NCI-H1694 treated with DMSO at 0.1 percent for 48 hours (cell line): ENCODE measurements at regions not wholly inside any gene's neighbourhood (a gene's known extent, or its start where the extent isn't known, plus 50 kb on each side); places are given as distances from the start of the nearest gene placed in this dataset.
A peak's percentile ranks its signal among the peaks of the same experiment; 100 is the strongest.
"Not testable (repeated sequence)": the region's sequence is repeated elsewhere in the genome, so short reads cannot be mapped to it uniquely, and the experiment has no call there.

ENCODE experiments used
- DNase-seq: peaks from one replicate; lab custom pipeline; 2025; lab: John Stamatoyannopoulos, UW

DNA sequence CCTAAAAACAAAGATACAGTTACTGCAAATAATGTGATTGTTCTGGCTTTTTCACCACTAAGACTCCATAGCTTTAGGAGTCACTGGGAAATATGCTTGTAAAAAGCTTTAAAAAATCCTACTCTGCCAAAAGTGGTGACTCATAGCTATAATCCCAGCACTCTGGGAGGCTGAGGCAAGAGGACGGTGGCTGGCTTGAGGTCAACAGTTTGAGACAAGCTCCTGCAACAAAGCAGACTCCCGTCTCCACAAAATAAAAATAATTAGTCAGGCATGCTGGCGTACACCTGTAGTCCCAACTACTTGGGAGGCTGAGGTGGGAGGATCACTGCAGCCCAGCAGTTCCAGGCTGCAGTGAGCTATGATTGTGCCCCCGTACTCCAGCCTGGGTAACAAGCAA lies 406.4 kb downstream of the HTR1A start:
- DNase-seq = no peak

GRCh38 chr5:63554191-63554590 lies 408.1 kb downstream of the HTR1A start:
- no peak for DNase-seq

GRCh38 chr5:63553073-63553472 lies 409.2 kb downstream of the HTR1A start:
- DNase-seq = no peak

GRCh38 chr5:63535840-63536602 lies 426.2 kb downstream of the HTR1A start:
- DNase-seq = no peak

DNA sequence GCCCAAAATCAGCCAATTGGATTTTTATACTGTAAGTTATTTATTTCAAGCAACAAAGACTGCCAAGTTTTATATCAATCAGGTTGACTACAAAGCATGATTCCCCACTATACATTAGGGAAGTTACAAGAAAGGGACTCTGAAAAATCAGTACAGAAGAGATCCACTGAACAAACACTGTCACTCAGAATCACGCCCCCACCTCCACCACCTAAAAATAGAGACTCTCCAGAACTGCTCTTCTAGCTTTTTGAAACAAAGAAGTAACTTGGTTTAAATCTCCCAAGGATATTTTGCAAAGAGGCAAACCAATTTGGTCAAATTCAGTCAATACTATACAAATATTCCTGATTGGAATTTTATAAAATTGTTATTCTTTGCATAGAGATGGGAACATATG lies 438.0 kb downstream of the HTR1A start:
- no peak for DNase-seq

- DNase-seq = no peak
Measured at GRCh38 chr5:63516006-63516405, 446.2 kb downstream of the HTR1A start.

GRCh38 chr5:63500242-63500641 lies 462.0 kb downstream of the HTR1A start:
- DNase-seq = no peak

DNA sequence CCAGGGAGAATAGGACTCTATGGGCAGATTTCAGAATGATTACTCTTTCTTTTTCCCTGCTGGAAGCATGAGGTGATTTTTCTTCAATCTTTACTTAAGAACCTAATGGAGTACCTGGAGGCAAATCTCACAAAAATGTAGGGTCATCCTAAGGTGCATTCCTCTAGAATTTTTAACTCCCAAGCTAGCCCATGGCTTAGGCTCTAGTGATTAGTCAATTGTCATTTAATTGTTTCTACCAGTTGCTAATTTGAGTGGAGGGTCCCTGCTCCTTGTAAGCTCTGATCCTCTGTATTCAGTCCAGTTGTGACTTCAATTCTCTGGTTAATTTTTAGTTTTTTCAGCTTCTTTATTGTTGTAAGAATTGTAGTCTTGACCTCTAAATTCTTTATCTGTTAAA lies 467.0 kb downstream of the HTR1A start:
- DNase-seq = no peak

GRCh38 chr5:63483338-63483737 lies 478.9 kb downstream of the HTR1A start:
- no peak for DNase-seq

DNA sequence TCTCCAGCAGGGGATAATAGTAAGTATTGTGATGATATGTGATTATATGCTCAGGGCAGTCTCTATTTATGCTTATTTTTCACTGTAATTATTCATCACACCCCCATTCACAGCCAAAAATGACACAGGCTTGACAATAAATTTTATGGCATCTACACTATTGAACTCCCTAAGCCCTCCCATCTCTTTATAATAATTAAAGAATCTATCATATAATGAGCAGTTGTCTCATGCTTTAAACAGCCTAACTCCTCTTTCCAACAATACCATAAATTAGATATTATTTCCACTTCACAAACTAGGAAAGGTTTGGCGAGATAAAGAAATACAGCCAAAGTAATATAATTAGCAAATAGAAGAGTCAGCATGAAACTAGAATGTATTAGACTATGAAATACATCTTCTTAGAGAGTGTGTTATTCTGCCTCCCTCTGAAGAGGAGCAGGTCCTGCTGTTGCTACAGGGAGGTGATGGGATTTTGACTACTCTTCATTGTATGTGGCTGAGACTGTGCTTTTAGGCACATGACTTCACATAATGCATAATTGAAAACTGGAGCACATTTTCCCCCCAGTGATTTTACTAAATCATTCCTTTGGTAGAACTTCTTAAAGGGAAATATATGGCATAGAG lies 488.8 kb downstream of the HTR1A start:
- DNase-seq = no peak

DNA sequence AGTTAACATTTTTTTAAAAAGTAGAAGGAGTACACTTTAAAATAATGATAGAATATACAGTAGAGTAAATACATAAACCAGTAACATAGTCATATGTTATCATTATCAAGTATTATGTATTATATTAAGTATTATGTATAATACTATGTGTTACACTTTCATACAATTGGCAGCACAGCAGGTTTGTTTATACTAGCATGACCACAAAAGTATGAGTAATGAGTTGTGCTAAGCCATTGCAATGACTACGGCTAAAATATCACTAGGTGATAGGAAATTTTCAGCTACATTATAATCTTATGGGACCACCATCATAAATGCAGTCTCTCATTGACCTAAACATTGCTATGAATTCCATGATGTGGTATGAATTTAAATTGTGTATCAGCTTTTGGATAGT lies 506.0 kb downstream of the HTR1A start:
- no peak for DNase-seq

DNA sequence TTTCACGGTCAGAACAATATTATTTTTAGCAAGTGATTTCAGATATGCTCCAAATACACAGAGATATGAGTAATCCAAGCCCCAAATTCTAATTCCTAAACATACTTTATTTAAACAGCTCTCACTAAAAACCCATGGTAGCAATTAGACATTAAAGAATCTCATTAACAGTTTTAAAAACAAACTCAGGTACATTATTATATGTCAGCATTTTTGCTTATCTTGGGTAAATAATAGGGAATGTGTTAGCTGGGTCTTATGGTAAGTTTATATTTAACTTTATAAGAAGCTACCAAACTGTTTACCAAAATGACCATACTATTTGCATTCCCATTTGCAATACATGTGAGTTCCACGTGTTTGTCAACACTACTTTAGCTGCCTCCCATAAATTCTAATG lies 511.1 kb downstream of the HTR1A start:
- DNase-seq = no peak

- no peak for DNase-seq
Measured at GRCh38 chr5:63439537-63439936, 522.7 kb downstream of the HTR1A start.

DNA sequence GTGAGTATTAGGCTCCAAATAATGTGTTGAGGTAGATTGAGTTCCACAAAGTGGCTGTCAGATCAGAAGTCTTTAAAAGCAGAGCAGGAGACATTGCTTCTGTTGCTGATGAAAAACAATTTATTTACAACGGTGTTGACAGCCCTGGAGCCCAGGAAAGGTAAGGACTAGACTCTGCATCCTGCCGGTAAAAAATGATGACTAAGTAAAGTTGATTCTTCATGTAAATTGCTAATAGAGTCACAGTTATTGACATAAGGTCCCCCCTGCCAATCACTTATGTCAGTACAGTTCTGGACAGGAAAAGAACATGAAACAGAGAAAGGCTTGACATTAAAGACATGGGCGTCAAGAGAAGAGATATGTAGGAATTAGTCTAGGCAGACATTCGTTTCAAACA lies 552.5 kb downstream of the HTR1A start:
- DNase-seq = no peak

GRCh38 chr5:63408984-63409383 lies 553.3 kb downstream of the HTR1A start:
- DNase-seq = no peak

DNA sequence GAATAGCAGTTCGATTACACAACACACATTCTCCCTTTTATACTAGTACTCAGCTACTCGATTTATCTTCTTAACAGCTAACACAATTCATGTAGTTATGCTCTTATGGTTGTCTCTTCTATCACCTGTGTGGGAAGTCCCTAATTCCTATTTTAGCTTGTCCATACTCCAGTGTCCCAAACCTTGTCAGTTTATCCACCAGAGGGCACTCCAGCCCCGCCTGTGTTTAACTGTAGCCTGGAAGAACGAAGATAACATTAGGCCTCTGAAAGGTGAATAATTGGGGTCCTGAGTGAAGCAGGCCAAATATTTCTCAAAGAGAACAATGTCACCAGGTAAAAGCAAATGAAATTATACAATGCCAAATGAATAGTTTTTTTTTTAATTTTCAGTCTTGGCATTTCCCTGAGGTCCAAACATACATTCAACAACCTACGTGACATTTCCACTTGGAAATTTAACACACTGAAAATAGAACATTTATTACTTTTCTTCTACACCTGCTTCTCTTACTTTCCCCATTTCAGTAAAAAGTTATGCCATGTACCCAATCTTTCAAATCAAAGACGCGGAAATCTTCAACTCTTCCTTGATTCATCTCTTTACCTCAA lies 560.7 kb downstream of the HTR1A start:
- DNase-seq = peak; percentile 49

DNA sequence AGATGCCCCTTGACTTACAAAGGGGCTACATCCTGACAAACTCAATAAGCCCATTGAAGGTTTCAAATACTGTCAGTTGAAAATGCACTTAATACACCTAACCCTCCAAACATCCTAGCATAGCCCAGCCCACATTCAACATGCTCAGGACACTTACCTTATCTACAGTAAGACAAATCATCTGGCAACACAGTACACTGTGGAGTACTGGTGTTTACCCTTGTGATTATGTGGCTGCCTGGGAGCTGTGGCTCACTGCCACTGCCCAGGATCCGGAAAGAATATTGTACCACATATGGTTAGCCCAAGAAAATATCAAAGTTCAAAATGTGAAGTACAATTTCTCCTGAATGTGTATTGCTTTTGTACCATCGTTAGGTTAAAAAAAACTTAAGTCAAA lies 562.2 kb downstream of the HTR1A start:
- no peak for DNase-seq

- no peak for DNase-seq
Measured at GRCh38 chr5:63398346-63398745, 563.9 kb downstream of the HTR1A start.

DNA sequence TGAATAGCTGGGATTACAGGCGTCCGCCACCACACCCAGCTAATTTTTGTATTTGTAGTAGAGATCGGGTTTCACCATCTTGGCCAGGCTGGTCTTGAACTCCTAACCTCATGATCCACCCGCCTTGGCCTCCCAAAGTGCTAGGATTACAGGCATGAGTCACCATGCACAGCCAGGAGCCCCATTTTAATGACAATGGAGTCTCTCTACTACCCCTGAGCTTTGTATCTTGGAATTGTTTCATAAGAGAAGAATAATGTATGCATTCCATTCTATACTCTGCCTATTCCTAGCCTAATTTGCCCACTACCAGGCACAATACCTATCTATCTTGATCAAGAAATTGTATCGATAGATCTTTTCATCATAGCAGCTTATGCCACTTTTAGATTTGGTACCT lies 574.1 kb downstream of the HTR1A start:
- DNase-seq = not testable (repeated sequence)

GRCh38 chr5:63375851-63376250 lies 586.4 kb downstream of the HTR1A start:
- no peak for DNase-seq

GRCh38 chr5:63374085-63374484 lies 588.2 kb downstream of the HTR1A start:
- no peak for DNase-seq

GRCh38 chr5:63351164-63351563 lies 611.1 kb downstream of the HTR1A start:
- DNase-seq = no peak

- no peak for DNase-seq
Measured at GRCh38 chr5:63346451-63346850, 615.8 kb downstream of the HTR1A start.
